Colon (tissue), 2 donors: ENCODE measurements at regions not wholly inside any gene's neighbourhood (a gene's known extent, or its start where the extent isn't known, plus 50 kb on each side); places are given as distances from the start of the nearest gene placed in this dataset.
"Not testable (repeated sequence)": the region's sequence is repeated elsewhere in the genome, so short reads cannot be mapped to it uniquely, and the experiment has no call there.

Experiments
- FAIRE-seq: peaks from 2 replicates; lab custom pipeline; 2012; peaks lifted over from hg19 to GRCh38; lab: Jason Lieb, UNC
- donor health status: control.
- donor health status: control.

GRCh38 chr10:130968511-130968910 is 343.0 kb downstream of the TCERG1L start:
- FAIRE-seq, result no peak

GRCh38 chr10:130968964-130969363 is 342.6 kb downstream of the TCERG1L start:
- no peak for FAIRE-seq

GRCh38 chr10:130969700-130970099 is 341.8 kb downstream of the TCERG1L start:
- no peak for FAIRE-seq

GRCh38 chr10:130970341-130971122 is 341.0 kb downstream of the TCERG1L start:
- no peak for FAIRE-seq

- FAIRE-seq, result no peak
These were observed 340.4 kb downstream of the TCERG1L start for GRCh38 chr10:130971123-130971435.

GRCh38 chr10:130973127-130973839 is 338.2 kb downstream of the TCERG1L start:
- FAIRE-seq, result no peak

- FAIRE-seq, result no peak
These were observed 337.4 kb downstream of the TCERG1L start for GRCh38 chr10:130974166-130974565.

- not testable (repeated sequence) for FAIRE-seq
These were observed 336.2 kb downstream of the TCERG1L start for GRCh38 chr10:130975351-130975750.

- FAIRE-seq, result no peak
These were observed 328.7 kb downstream of the TCERG1L start for GRCh38 chr10:130982802-130983201.

GRCh38 chr10:130983749-130984148 is 327.8 kb downstream of the TCERG1L start:
- FAIRE-seq, result no peak

- FAIRE-seq, result no peak
These were observed 326.8 kb downstream of the TCERG1L start for GRCh38 chr10:130984686-130985085.

- no peak for FAIRE-seq
These were observed 326.3 kb downstream of the TCERG1L start for GRCh38 chr10:130985158-130985753.

GRCh38 chr10:130986846-130987245 is 324.7 kb downstream of the TCERG1L start:
- FAIRE-seq, result no peak

- FAIRE-seq, result no peak
These were observed 324.1 kb downstream of the TCERG1L start for GRCh38 chr10:130987401-130987800.

- no peak for FAIRE-seq
These were observed 321.8 kb downstream of the TCERG1L start for GRCh38 chr10:130989670-130990232.

GRCh38 chr10:130990486-130990885 is 321.0 kb downstream of the TCERG1L start:
- FAIRE-seq, result no peak

GRCh38 chr10:130992802-130993523 is 318.6 kb downstream of the TCERG1L start:
- FAIRE-seq, result no peak

GRCh38 chr10:130993612-130994011 is 317.9 kb downstream of the TCERG1L start:
- FAIRE-seq, result no peak

GRCh38 chr10:130994191-130994590 is 317.3 kb downstream of the TCERG1L start:
- FAIRE-seq, result no peak

- FAIRE-seq, result no peak
These were observed 316.7 kb downstream of the TCERG1L start for GRCh38 chr10:130994845-130995244.

- FAIRE-seq, result no peak
These were observed 314.1 kb downstream of the TCERG1L start for GRCh38 chr10:130997267-130998045.

- no peak for FAIRE-seq
These were observed 313.5 kb downstream of the TCERG1L start for GRCh38 chr10:130998046-130998435.
